ENCODE measurements at regions not wholly inside any gene's neighbourhood (a gene's known extent, or its start where the extent isn't known, plus 50 kb on each side); places are given as distances from the start of the nearest gene placed in this dataset.

DNA sequence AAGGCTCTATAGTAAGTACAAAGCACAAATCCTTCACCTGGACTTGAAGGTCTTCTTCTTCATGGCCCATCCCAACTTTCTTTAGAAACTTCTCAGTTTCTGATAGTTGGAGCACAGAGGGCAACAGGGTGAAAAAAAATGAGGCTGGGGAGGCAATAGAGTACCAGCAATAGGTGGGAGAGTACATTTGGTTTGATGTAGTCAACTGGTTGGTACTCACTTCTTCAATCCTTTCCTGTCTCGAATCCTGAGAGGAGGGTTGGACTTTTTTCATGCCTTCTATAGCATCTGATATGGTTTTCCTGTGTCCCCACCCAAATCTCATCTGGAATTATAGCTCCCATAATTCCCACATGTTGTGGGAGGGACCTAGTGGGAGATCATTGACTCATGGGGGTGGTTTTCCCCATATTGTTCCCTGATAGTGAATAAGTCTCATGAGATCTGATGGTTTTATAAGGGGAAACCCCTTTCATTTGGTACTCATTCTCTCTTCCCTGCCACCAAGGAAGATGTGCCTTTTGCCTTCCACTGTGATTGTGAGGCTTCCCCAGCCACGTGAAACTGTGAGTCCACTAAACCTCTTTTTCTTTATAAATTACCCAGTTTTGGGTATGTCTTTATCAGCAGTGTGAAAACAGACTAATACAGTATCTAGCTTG is 75.9 kb upstream of the LCLAT1 start:
- TF ChIP-seq, protein P1, sequence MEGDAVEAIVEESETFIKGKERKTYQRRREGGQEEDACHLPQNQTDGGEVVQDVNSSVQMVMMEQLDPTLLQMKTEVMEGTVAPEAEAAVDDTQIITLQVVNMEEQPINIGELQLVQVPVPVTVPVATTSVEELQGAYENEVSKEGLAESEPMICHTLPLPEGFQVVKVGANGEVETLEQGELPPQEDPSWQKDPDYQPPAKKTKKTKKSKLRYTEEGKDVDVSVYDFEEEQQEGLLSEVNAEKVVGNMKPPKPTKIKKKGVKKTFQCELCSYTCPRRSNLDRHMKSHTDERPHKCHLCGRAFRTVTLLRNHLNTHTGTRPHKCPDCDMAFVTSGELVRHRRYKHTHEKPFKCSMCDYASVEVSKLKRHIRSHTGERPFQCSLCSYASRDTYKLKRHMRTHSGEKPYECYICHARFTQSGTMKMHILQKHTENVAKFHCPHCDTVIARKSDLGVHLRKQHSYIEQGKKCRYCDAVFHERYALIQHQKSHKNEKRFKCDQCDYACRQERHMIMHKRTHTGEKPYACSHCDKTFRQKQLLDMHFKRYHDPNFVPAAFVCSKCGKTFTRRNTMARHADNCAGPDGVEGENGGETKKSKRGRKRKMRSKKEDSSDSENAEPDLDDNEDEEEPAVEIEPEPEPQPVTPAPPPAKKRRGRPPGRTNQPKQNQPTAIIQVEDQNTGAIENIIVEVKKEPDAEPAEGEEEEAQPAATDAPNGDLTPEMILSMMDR (IDR thresholded peaks at IDR 0.05) = no peak
- no peak for TF ChIP-seq EZH2 (IDR thresholded peaks at IDR 0.05)
